ENCODE measurements at regions not wholly inside any gene's neighbourhood (a gene's known extent, or its start where the extent isn't known, plus 50 kb on each side); places are given as distances from the start of the nearest gene placed in this dataset.

DNA sequence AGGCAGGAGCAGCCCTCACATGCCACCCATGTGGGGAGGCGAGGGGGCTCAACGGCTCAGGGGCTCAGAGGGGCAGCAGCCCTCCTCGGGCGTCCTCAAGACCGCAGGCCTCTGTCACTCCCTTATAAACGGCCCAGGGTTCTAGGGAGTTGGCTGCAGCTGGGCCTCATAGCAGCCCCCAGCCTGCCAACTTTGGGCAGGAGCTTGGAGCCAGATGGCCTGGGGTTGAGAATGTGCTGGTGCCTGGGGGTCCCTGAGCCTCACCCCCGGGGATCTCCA lies 51.0 kb upstream of the RNU6ATAC start:
- TF ChIP-seq, protein P1, sequence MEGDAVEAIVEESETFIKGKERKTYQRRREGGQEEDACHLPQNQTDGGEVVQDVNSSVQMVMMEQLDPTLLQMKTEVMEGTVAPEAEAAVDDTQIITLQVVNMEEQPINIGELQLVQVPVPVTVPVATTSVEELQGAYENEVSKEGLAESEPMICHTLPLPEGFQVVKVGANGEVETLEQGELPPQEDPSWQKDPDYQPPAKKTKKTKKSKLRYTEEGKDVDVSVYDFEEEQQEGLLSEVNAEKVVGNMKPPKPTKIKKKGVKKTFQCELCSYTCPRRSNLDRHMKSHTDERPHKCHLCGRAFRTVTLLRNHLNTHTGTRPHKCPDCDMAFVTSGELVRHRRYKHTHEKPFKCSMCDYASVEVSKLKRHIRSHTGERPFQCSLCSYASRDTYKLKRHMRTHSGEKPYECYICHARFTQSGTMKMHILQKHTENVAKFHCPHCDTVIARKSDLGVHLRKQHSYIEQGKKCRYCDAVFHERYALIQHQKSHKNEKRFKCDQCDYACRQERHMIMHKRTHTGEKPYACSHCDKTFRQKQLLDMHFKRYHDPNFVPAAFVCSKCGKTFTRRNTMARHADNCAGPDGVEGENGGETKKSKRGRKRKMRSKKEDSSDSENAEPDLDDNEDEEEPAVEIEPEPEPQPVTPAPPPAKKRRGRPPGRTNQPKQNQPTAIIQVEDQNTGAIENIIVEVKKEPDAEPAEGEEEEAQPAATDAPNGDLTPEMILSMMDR (conservative IDR thresholded peaks at IDR 0.05; ENCODE audit: low read depth, low read length) = no peak
- TF ChIP-seq EZH2 (IDR thresholded peaks at IDR 0.05; ENCODE audit: low read length, unreplicated experiment) = no peak
- TF ChIP-seq EZH2phosphoT487 (IDR thresholded peaks at IDR 0.05; ENCODE audit: borderline replicate concordance, low read length) = no peak

Measured in PC-3 (cell line).